Activated CD4-positive, CD25-positive, alpha-beta regulatory T cell treated with anti-CD3 and anti-CD28 coated beads, Interleukin-2, amount 50 U/mL, for 72 hours (primary cell): ENCODE measurements at regions not wholly inside any gene's neighbourhood (a gene's known extent, or its start where the extent isn't known, plus 50 kb on each side); places are given as distances from the start of the nearest gene placed in this dataset.

ENCODE experiments used
- DNase-seq: peaks from one replicate; pipeline ENCODE4 v3.0.0; 2021

- DNase-seq: no peak
These were observed 49.9 kb upstream of the SHB start for GRCh38 chr9:38118862-38119438.
